GM19463 (cell line): ENCODE measurements at regions not wholly inside any gene's neighbourhood (a gene's known extent, or its start where the extent isn't known, plus 50 kb on each side); places are given as distances from the start of the nearest gene placed in this dataset.

Experiments
- ATAC-seq: cut with Tn5 transposase; IDR thresholded peaks from one replicate; pipeline ENCODE4 v1.9.1; 2021; ENCODE audit warnings: mild to moderate bottlenecking, moderate library complexity; ENCODE audit not compliant: unreplicated experiment

- ATAC-seq, result no peak
Measured at GRCh38 chr9:11443631-11444030, 830.8 kb upstream of the PTPRD start.

- ATAC-seq, result no peak
Measured at GRCh38 chr9:11457825-11458790, 845.3 kb upstream of the PTPRD start.

- no peak for ATAC-seq
Measured at GRCh38 chr9:11469745-11470144, 856.9 kb upstream of the PTPRD start.

GRCh38 chr9:11471321-11471720 lies 858.5 kb upstream of the PTPRD start:
- ATAC-seq, result no peak

- ATAC-seq, result no peak
Measured at GRCh38 chr9:11500780-11501179, 888.0 kb upstream of the PTPRD start.

GRCh38 chr9:11506980-11507379 lies 894.2 kb upstream of the PTPRD start:
- ATAC-seq, result no peak

- no peak for ATAC-seq
Measured at GRCh38 chr9:11537566-11537965, 924.8 kb upstream of the PTPRD start.

GRCh38 chr9:11542781-11543180 lies 930.0 kb upstream of the PTPRD start:
- no peak for ATAC-seq

GRCh38 chr9:11546231-11546630 lies 933.4 kb upstream of the PTPRD start:
- no peak for ATAC-seq

GRCh38 chr9:11549311-11549794 lies 936.6 kb upstream of the PTPRD start:
- no peak for ATAC-seq

- ATAC-seq, result no peak
Measured at GRCh38 chr9:11551106-11551505, 938.3 kb upstream of the PTPRD start.

GRCh38 chr9:11558043-11558442 lies 945.2 kb upstream of the PTPRD start:
- no peak for ATAC-seq

- ATAC-seq, result no peak
Measured at GRCh38 chr9:11559001-11559776, 946.4 kb upstream of the PTPRD start.

GRCh38 chr9:11577522-11577921 lies 964.7 kb upstream of the PTPRD start:
- no peak for ATAC-seq

- ATAC-seq, result no peak
Measured at GRCh38 chr9:11595756-11596155, 983.0 kb upstream of the PTPRD start.

GRCh38 chr9:11618241-11618805 lies 1005.5 kb upstream of the PTPRD start:
- ATAC-seq, result no peak

- ATAC-seq, result no peak
Measured at GRCh38 chr9:11632691-11633090, 1019.9 kb upstream of the PTPRD start.

- ATAC-seq, result no peak
Measured at GRCh38 chr9:11646831-11647230, 1034.0 kb upstream of the PTPRD start.

- ATAC-seq, result no peak
Measured at GRCh38 chr9:11653867-11654266, 1039.3 kb upstream of the TYRP1 start.

- no peak for ATAC-seq
Measured at GRCh38 chr9:11663913-11664312, 1029.3 kb upstream of the TYRP1 start.

GRCh38 chr9:11676821-11677220 lies 1016.4 kb upstream of the TYRP1 start:
- ATAC-seq, result no peak
